NCI-H526 (cell line): ENCODE measurements at regions not wholly inside any gene's neighbourhood (a gene's known extent, or its start where the extent isn't known, plus 50 kb on each side); places are given as distances from the start of the nearest gene placed in this dataset.

Experiments used
- DNase-seq, 2 experiments: peaks; one replicate each; lab custom pipeline; 2025; lab: John Stamatoyannopoulos, UW

- no peak for DNase-seq
Observed at GRCh38 chr18:61082976-61083630, 250.1 kb upstream of the CDH20 start.

- DNase-seq = no peak
Observed at GRCh38 chr18:61085036-61085435, 248.2 kb upstream of the CDH20 start.

GRCh38 chr18:61085761-61086160 lies 247.5 kb upstream of the CDH20 start:
- no peak for DNase-seq

GRCh38 chr18:61086657-61087056 lies 246.6 kb upstream of the CDH20 start:
- DNase-seq = no peak

- no peak for DNase-seq
Observed at GRCh38 chr18:61091379-61091778, 241.9 kb upstream of the CDH20 start.

GRCh38 chr18:61093965-61094364 lies 239.3 kb upstream of the CDH20 start:
- no peak for DNase-seq

GRCh38 chr18:61096226-61096625 lies 237.0 kb upstream of the CDH20 start:
- DNase-seq = no peak

- DNase-seq = no peak
Observed at GRCh38 chr18:61107113-61107512, 226.1 kb upstream of the CDH20 start.

GRCh38 chr18:61108706-61109105 lies 224.5 kb upstream of the CDH20 start:
- no peak for DNase-seq

- peak in 1 of 2 experiments; percentile 3 for DNase-seq
Observed at GRCh38 chr18:61123309-61123708, 209.9 kb upstream of the CDH20 start.

- DNase-seq = peak; percentile 33 to 52
Observed at GRCh38 chr18:61127714-61128467, 205.3 kb upstream of the CDH20 start.

GRCh38 chr18:61129001-61129400 lies 204.2 kb upstream of the CDH20 start:
- peak in 1 of 2 experiments; percentile 1 for DNase-seq

GRCh38 chr18:61132031-61132430 lies 201.2 kb upstream of the CDH20 start:
- no peak for DNase-seq

- DNase-seq = no peak
Observed at GRCh38 chr18:61133783-61134182, 199.4 kb upstream of the CDH20 start.

- DNase-seq = no peak
Observed at GRCh38 chr18:61136711-61137251, 196.4 kb upstream of the CDH20 start.

GRCh38 chr18:61141691-61142090 lies 191.5 kb upstream of the CDH20 start:
- no peak for DNase-seq

- no peak for DNase-seq
Observed at GRCh38 chr18:61148322-61148721, 184.9 kb upstream of the CDH20 start.

- no peak for DNase-seq
Observed at GRCh38 chr18:61149786-61150185, 183.4 kb upstream of the CDH20 start.

GRCh38 chr18:61153571-61153970 lies 179.7 kb upstream of the CDH20 start:
- no peak for DNase-seq

- no peak for DNase-seq
Observed at GRCh38 chr18:61154866-61155265, 178.4 kb upstream of the CDH20 start.

GRCh38 chr18:61155586-61155985 lies 177.6 kb upstream of the CDH20 start:
- no peak for DNase-seq

- DNase-seq = no peak
Observed at GRCh38 chr18:61157451-61157850, 175.8 kb upstream of the CDH20 start.

GRCh38 chr18:61159246-61159645 lies 174.0 kb upstream of the CDH20 start:
- DNase-seq = no peak
